Activated CD4-positive, alpha-beta T cell treated with anti-CD3 and anti-CD28 coated beads, Interleukin-2, amount 10 ng/mL, durations not matched to agents 24 days and 14 days (primary cell): ENCODE measurements at regions not wholly inside any gene's neighbourhood (a gene's known extent, or its start where the extent isn't known, plus 50 kb on each side); places are given as distances from the start of the nearest gene placed in this dataset.
"Not testable (repeated sequence)": the region's sequence is repeated elsewhere in the genome, so short reads cannot be mapped to it uniquely, and the experiment has no call there.

Experiments
- DNase-seq: peaks from one replicate; pipeline ENCODE4 v3.0.0; 2022
- H3K27ac Mint-ChIP-seq: one replicate; pipeline ENCODE4 v1.8.0; 2022; ENCODE audit warnings: mild to moderate bottlenecking, mixed read lengths
- H3K27me3 Mint-ChIP-seq: one replicate; pipeline ENCODE4 v1.8.0; 2022; ENCODE audit warnings: mixed read lengths
- H3K36me3 Mint-ChIP-seq: one replicate; pipeline ENCODE4 v1.8.0; 2022; ENCODE audit warnings: low read depth, mild to moderate bottlenecking, mixed read lengths
- H3K4me1 Mint-ChIP-seq: one replicate; pipeline ENCODE4 v1.8.0; 2021; ENCODE audit warnings: mixed read lengths
- H3K4me3 Mint-ChIP-seq: one replicate; pipeline ENCODE4 v1.8.0; 2022; ENCODE audit warnings: mild to moderate bottlenecking, moderate library complexity, mixed read lengths
- H3K9me3 Mint-ChIP-seq: one replicate; pipeline ENCODE4 v1.8.0; 2021; ENCODE audit warnings: mixed read lengths
- intact Hi-C: fragments of 100-400 bp; cut with micrococcal nuclease; formaldehyde crosslinking; loops from one replicate; pipeline ENCODE4 v1.15.1; 2023

DNA sequence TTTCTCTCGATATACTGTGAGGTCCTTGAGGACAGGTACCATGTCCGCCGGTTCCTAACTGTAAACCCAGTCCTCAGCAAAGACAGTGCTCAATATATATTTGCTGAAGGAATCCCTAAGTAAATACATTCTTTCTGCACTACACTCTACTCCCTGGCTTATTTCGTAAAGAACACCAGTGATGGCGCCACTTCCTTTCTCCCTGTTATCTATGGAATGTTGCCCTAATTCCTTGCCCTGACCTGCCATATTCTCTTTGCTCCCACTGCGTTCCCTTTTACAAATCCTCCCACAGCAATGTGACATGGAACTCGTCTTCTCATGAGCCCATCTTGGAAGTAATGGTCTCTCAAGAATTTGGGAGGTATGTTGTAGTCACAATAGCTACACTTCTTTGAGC lies 507.4 kb upstream of the COBL start:
- Mint-ChIP-seq H3K4me3 (no peak overlapping the region), H3K4me1 (no peaks in the 10 kb centered on the region), H3K9me3 (peaks cover 11% of the 10 kb centered on the region), H3K27ac (no peak overlapping the region), H3K27me3 (no peaks in the 10 kb centered on the region), H3K36me3 (no peaks in the 10 kb centered on the region)
- DNase-seq: no peak
- intact Hi-C loops: no loop called here

DNA sequence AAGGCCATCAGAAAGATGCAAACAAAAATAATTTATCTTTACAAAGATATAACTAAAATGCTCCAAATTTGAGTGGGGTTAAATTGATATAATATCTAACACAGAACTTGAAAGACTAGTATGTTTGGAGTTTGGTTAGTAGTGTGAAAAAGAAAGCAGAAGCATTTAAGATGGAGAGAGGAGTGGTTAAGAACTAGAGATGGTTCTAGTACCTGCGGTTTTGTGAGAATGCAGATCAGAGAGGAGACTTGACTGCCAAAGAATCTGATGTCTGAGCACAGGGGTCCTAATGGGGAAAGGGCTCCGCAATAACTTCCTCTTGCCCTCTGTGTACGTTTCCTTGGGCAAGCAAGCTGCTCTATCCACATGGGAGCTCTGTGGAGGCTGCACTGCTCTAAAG lies 506.8 kb upstream of the COBL start:
- Mint-ChIP-seq H3K36me3 (no peaks in the 10 kb centered on the region), H3K4me1 (no peaks in the 10 kb centered on the region), H3K4me3 (no peak overlapping the region), H3K27ac (no peak overlapping the region), H3K9me3 (peaks cover 11% of the 10 kb centered on the region), H3K27me3 (no peaks in the 10 kb centered on the region)
- intact Hi-C loops: no loop called here
- no peak for DNase-seq

DNA sequence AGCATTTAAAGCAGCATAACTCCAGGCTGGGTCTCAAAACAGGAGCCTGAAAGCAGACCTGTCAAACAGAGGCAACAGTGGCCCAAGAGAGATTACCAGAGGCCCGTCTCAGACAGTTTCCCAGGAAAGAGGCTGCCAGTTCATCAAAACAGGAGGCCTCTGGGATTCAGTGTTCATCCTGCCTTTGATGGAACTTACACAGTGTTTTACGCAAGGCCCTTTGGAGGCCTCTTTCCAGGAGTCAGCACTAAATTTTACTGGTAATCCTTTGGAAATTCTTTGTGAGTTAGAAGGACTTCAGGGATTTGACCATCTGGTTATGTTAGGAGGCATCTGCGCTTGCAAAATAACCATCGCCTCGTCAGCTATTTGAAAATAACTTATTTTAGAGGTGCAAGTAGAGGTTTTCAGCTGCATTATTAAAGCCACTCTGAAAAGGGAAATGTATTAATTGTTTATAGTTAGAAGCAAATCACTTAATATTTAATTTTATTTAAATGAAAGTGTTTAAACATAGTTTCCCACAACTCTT lies 501.2 kb upstream of the COBL start:
- Mint-ChIP-seq H3K4me3 (no peak overlapping the region), H3K27ac (no peak overlapping the region), H3K9me3 (no peaks in the 10 kb centered on the region), H3K27me3 (no peaks in the 10 kb centered on the region), H3K4me1 (no peaks in the 10 kb centered on the region), H3K36me3 (no peaks in the 10 kb centered on the region)
- DNase-seq: no peak
- intact Hi-C loops: no loop called here

DNA sequence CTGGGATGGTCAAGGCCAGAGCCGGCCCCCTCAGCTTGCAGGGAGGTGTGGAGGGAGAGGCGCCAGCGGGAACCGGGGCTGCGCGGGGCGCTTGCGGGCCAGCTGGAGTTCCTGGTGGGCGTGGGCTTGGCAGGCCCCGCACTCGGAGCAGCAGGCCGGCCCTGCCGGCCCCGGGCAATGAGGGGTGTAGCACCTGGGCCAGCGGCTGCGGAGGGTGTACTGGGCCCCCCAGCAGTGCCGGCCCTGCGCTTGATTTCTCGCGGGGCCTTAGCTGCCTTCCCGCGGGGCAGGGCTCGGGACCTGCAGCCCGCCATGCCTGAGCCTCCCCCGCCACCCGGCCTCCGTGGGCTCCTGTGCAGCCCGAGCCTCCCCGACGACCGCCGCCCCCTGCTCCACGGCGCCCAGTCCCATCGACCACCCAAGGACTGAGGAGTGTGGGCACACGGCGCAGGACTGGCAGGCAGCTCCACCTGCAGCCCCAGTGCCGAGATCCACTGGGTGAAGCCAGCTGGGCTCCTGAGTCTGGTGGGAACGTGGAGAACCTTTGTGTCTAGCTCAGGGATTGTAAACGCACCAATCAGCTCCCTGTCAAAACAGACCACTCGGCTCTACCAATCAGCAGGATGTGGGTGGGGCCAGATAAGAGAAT lies 489.3 kb upstream of the COBL start:
- H3K4me1 Mint-ChIP-seq, DNase-seq, H3K36me3 Mint-ChIP-seq, H3K27ac Mint-ChIP-seq, H3K4me3 Mint-ChIP-seq, H3K9me3 Mint-ChIP-seq, H3K27me3 Mint-ChIP-seq, intact Hi-C loops: not testable (repeated sequence)

DNA sequence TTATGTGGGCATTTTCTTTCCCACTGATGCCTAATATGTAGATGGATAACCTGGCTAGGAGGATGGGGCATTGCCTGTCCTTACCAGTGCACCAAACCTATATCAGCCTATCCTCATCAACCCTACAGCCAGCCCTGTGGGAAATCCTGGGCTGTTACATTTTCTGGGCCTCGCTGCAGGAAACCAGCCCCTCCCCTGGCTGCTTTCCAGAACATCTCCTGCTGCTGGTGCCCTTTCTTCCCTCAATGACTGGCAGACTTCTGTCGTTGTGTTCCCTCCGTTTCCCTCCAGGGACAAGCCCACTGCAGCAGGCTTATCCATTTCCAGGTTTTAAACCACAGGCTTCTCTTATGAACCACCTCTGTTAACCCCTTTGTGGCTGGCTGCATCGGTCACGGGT lies 486.1 kb upstream of the COBL start:
- peaks cover 7% of the 10 kb centered on the region for H3K9me3 Mint-ChIP-seq
- H3K27me3 Mint-ChIP-seq: no peaks in the 10 kb centered on the region
- H3K4me1 Mint-ChIP-seq: no peaks in the 10 kb centered on the region
- intact Hi-C loops: no loop called here
- no peaks in the 10 kb centered on the region for H3K36me3 Mint-ChIP-seq
- H3K4me3 Mint-ChIP-seq: no peak overlapping the region
- no peak for DNase-seq
- no peak overlapping the region for H3K27ac Mint-ChIP-seq

DNA sequence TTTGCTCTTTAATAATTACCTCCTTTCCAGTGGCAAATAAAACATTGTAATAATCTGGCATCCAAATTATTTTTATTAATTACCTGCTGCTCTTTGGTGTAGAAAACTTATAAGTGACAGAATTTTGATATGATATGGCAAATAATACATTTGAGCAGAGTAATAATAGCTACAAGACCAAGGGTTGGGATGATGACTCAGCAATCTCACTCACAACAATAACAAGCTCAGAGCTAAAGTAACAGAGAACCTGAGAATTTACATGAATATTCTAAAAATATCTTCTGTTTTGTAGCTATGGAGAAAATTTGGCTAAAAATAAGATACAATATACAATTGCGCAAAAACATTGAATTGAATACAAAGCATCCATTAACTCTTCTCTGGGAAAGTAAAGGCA lies 480.8 kb upstream of the COBL start:
- no peaks in the 10 kb centered on the region for H3K27me3 Mint-ChIP-seq
- H3K36me3 Mint-ChIP-seq: no peaks in the 10 kb centered on the region
- H3K4me3 Mint-ChIP-seq: no peak overlapping the region
- intact Hi-C loops: no loop called here
- no peak for DNase-seq
- no peaks in the 10 kb centered on the region for H3K4me1 Mint-ChIP-seq
- no peaks in the 10 kb centered on the region for H3K9me3 Mint-ChIP-seq
- H3K27ac Mint-ChIP-seq: no peak overlapping the region

DNA sequence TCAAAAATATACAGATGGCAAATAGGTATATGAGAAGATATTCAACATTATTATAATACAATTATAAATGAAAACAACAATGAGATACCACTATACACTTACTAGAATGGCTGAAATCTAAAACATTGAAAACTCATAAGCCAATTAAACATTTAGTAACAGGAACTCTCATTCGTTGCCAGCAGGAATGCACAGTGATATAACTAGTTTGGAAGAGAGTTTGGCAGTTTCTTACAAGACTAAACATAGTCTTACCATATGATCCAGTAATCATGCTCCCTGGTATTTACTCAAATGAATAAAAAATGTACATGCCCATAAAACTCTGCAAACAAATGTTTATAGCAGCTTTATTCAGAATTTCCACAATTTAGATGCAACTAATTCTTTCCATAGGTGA lies 476.2 kb upstream of the COBL start:
- intact Hi-C loops: no loop called here
- no peaks in the 10 kb centered on the region for H3K27me3 Mint-ChIP-seq
- DNase-seq: no peak
- H3K36me3 Mint-ChIP-seq: no peaks in the 10 kb centered on the region
- no peak overlapping the region for H3K4me3 Mint-ChIP-seq
- H3K27ac Mint-ChIP-seq: no peak overlapping the region
- no peaks in the 10 kb centered on the region for H3K4me1 Mint-ChIP-seq
- H3K9me3 Mint-ChIP-seq: no peaks in the 10 kb centered on the region

DNA sequence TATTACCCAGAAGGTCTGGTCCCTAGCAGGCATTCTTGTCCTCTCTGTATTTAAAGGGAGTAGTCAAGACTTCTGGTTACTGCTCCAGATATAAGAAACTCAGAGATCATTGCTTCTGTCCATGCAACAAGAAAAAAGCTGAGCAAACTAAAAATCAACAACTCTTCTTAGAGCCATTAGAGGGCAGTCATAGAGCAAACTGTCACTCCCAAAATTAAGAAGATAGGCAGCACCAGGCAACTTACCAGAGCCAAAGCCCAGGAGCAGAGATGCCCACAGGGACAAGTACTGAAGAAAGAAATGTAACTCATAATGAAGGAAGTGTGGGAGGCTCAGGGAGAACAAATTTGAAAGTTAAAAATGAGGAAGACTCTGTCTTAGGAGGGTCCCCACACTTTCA lies 472.9 kb upstream of the COBL start:
- Mint-ChIP-seq H3K36me3 (no peaks in the 10 kb centered on the region), H3K4me3 (no peak overlapping the region), H3K27ac (no peak overlapping the region), H3K4me1 (no peaks in the 10 kb centered on the region), H3K27me3 (no peaks in the 10 kb centered on the region), H3K9me3 (no peaks in the 10 kb centered on the region)
- intact Hi-C loops: no loop called here
- no peak for DNase-seq

DNA sequence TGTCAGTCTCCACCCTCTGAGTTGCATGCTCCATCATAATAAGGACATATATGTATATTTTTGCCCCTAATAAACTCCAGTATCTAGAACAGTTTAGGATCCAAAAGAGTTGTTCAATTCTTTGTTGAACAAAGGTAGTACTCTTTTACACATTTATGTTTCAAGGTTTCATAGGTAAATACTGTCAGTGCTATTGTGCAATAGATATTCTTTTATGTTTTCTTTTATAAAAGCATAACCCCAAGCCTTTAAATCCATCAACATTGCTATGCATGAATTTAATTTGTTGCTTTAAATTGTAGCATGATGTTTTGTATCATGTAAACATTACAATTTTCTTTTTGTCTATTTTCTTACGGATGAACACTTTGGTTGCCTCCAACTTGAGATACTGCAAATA lies 469.7 kb upstream of the COBL start:
- Mint-ChIP-seq H3K27ac (no peak overlapping the region), H3K36me3 (no peaks in the 10 kb centered on the region), H3K9me3 (no peaks in the 10 kb centered on the region), H3K4me1 (no peaks in the 10 kb centered on the region), H3K4me3 (no peak overlapping the region), H3K27me3 (no peaks in the 10 kb centered on the region)
- DNase-seq: no peak
- intact Hi-C loops: no loop called here

DNA sequence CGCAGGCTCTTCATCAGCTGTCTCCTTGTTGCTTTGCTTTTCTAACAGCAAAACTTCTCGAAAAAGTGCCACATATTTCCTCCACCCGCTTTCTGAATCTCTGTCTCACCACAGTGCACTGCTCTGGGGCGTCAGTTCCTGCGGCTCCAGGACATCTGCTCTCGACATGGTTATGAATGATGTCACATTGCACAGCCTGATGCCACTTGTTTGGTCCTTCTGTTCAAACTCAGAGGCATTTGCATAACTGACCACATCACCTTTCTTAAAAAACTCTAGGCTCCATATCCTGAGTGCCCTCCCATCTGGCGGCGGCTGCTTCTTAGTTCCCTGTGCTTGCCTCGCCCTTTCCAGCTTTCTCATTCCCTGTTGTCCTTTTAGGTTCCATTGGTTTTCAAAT lies 469.3 kb upstream of the COBL start:
- H3K27me3 Mint-ChIP-seq: no peaks in the 10 kb centered on the region
- no peak for DNase-seq
- H3K9me3 Mint-ChIP-seq: no peaks in the 10 kb centered on the region
- H3K36me3 Mint-ChIP-seq: no peaks in the 10 kb centered on the region
- H3K4me3 Mint-ChIP-seq: no peak overlapping the region
- H3K27ac Mint-ChIP-seq: no peak overlapping the region
- H3K4me1 Mint-ChIP-seq: no peaks in the 10 kb centered on the region
- intact Hi-C loops: no loop called here

DNA sequence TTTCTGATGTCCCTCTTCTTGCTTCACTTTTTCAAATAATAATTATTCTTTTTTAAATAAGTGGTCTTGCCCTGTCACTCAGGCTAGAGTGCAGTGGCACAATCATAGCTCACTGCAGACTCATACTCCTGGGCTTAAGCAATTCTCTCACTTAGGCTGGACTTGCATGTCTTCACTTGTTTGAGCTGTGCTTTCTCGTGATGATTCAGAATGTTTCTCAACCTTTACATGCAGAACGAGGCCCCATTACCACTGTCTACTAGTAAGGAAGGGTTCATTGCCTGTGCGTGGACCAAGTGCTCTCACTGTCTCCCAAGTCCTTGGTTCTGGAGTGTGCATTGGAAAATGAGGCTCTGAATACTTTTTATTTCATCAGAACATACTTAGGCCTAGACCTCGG lies 468.6 kb upstream of the COBL start:
- no peak overlapping the region for H3K4me3 Mint-ChIP-seq
- H3K27ac Mint-ChIP-seq: no peak overlapping the region
- H3K9me3 Mint-ChIP-seq: no peaks in the 10 kb centered on the region
- intact Hi-C loops: no loop called here
- no peaks in the 10 kb centered on the region for H3K36me3 Mint-ChIP-seq
- no peaks in the 10 kb centered on the region for H3K27me3 Mint-ChIP-seq
- no peaks in the 10 kb centered on the region for H3K4me1 Mint-ChIP-seq
- DNase-seq: no peak

DNA sequence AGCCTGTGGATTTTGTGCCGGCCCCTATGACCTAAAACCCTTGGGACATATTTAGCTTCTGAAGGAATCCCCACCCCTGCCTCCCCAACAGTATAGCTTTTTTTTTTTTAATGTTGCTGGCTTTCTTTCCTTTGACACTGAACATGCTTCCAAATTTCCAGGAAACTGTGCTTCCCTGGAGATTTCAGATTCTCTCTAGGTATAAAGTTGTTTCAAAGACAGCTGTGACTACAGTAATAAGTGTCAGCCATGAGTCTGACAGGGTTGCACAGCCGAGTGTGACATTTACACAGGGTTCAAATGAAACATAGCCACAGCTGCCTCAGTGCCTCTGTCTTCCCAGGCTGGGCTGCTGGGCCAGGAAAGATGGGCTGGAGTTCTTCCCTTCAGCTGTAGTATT lies 466.6 kb upstream of the COBL start:
- peaks cover 5% of the 10 kb centered on the region for H3K9me3 Mint-ChIP-seq
- no peaks in the 10 kb centered on the region for H3K36me3 Mint-ChIP-seq
- H3K27me3 Mint-ChIP-seq: no peaks in the 10 kb centered on the region
- H3K4me3 Mint-ChIP-seq: no peak overlapping the region
- no peaks in the 10 kb centered on the region for H3K4me1 Mint-ChIP-seq
- H3K27ac Mint-ChIP-seq: no peak overlapping the region
- no peak for DNase-seq
- intact Hi-C loops: no loop called here

DNA sequence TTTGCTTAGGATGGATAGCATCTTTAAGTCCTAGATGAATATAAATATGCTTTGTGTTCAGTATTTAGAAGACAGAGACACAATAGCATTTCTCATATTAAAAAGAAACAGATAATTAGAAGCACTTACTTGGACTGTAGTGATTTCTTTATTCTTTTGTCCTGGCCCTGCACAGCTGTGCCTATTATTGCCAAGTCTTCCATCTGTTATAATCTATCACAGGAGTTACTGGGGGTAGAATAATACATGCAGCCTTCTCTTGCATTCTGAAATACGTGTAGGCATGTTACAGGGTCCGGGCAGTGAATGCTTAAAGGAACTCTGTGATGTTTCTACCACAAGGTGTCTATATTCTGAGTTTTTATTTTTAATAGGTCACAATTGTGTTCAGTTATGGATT lies 461.5 kb upstream of the COBL start:
- no peak for DNase-seq
- Mint-ChIP-seq H3K9me3 (peaks cover 5% of the 10 kb centered on the region), H3K4me1 (no peaks in the 10 kb centered on the region), H3K4me3 (no peak overlapping the region), H3K27me3 (no peaks in the 10 kb centered on the region), H3K36me3 (no peaks in the 10 kb centered on the region), H3K27ac (no peak overlapping the region)
- intact Hi-C loops: no loop called here

DNA sequence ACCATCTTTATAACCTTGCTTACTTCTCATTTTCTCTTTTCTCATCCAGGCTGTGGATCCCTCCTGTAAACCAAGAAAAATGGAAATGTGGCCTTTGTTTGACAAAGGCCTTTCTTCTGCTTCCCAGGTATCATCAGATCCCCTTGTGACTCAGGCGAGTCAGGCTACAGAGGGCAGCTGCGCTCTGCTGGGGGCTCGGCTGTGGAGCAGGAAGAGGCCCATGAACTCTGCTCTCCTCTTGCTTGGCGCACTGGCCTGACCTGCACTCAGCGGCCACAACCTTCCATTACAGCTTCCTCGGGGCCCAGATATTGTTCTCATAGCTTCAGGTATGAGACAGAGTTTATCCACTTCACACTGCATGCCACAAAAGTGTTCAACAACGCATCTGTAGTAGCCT lies 457.6 kb upstream of the COBL start:
- H3K4me1 Mint-ChIP-seq: no peaks in the 10 kb centered on the region
- intact Hi-C loops: no loop called here
- H3K27me3 Mint-ChIP-seq: no peaks in the 10 kb centered on the region
- H3K4me3 Mint-ChIP-seq: no peak overlapping the region
- H3K36me3 Mint-ChIP-seq: no peaks in the 10 kb centered on the region
- DNase-seq: no peak
- H3K27ac Mint-ChIP-seq: no peak overlapping the region
- no peaks in the 10 kb centered on the region for H3K9me3 Mint-ChIP-seq

DNA sequence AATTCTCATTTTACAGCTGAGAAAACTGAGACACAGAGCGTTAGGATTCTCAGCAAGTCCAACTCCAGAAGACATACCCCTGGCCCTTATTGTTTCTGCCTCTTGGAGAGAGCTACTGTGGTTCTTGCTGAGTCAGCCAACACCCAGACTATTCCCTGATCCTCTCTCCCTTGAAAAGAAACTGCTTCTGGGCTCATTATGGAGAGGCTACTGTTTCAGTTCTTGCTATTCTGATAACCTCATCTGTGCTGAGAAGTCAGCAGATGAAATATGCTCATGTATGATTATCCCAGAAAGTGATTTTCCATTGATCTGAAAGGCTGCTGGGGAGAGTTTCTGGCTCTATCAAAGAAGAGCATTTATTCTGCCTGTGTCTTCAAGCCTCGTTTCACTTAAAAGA lies 455.6 kb upstream of the COBL start:
- DNase-seq: no peak
- intact Hi-C loops: no loop called here
- H3K36me3 Mint-ChIP-seq: no peaks in the 10 kb centered on the region
- no peaks in the 10 kb centered on the region for H3K4me1 Mint-ChIP-seq
- H3K9me3 Mint-ChIP-seq: no peaks in the 10 kb centered on the region
- no peak overlapping the region for H3K27ac Mint-ChIP-seq
- no peaks in the 10 kb centered on the region for H3K27me3 Mint-ChIP-seq
- no peak overlapping the region for H3K4me3 Mint-ChIP-seq
